Fibroblast of villous mesenchyme (primary cell): ENCODE measurements at regions not wholly inside any gene's neighbourhood (a gene's known extent, or its start where the extent isn't known, plus 50 kb on each side); places are given as distances from the start of the nearest gene placed in this dataset.
"Not testable (repeated sequence)": the region's sequence is repeated elsewhere in the genome, so short reads cannot be mapped to it uniquely, and the experiment has no call there.

ENCODE experiments used
- DNase-seq: peaks from one replicate; pipeline ENCODE4 v3.0.0-alpha.2; 2010; ENCODE audit warnings: low read depth
- H3K4me3 ChIP-seq: 2 replicates; pipeline ENCODE4 v1.5.1; 2011; ENCODE audit warnings: low read depth, mild to moderate bottlenecking, low read length
- TF ChIP-seq, protein P1 (sequence below): IDR thresholded peaks from 2 replicates; pipeline ENCODE4 v1.5.1; 2012; ENCODE audit warnings: low read depth, mild to moderate bottlenecking, low read length; ENCODE audit not compliant: insufficient read depth

DNA sequence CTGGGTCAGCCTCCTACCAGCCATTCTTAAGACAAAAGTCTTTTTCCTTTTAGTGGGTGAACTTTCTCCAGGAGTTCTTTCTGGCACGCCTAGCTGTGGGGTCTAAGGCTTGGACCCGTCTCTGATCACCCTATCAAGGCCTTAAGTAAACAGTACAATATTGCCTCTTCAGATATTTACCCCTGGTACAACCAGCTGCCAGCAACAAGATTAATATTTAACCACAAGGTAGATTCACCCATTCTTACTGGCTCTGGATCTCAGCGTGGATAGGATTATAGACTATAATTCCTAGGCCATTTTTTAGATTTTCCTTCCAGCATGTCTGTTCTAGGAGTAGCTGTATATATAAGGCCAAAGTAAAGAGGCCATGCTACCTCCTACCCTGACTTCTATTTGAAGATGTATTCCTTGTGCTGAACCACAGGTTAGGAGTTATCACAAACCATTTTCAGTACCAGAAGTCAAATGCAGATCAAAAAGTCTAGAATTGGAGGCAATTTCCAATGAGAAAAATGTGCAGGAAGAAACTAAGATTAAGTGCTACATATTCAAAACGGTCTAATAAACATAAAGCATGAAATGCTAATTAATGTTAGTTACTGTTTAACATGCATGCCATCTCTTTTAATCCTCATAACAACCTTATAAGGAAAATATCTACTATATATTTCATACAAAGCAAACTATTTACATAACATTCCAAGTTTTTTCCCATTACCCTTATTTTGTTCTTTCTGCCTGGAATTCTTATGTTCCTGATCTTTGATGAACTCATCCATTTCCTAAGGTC, 110.0 kb upstream of the SYN3 start:
- TF ChIP-seq, protein P1, sequence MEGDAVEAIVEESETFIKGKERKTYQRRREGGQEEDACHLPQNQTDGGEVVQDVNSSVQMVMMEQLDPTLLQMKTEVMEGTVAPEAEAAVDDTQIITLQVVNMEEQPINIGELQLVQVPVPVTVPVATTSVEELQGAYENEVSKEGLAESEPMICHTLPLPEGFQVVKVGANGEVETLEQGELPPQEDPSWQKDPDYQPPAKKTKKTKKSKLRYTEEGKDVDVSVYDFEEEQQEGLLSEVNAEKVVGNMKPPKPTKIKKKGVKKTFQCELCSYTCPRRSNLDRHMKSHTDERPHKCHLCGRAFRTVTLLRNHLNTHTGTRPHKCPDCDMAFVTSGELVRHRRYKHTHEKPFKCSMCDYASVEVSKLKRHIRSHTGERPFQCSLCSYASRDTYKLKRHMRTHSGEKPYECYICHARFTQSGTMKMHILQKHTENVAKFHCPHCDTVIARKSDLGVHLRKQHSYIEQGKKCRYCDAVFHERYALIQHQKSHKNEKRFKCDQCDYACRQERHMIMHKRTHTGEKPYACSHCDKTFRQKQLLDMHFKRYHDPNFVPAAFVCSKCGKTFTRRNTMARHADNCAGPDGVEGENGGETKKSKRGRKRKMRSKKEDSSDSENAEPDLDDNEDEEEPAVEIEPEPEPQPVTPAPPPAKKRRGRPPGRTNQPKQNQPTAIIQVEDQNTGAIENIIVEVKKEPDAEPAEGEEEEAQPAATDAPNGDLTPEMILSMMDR: no peak
- DNase-seq: no peak
- H3K4me3 ChIP-seq: no peak overlapping the region

GRCh38 chr22:33166206-33166605, 108.0 kb upstream of the SYN3 start:
- no peak overlapping the region for H3K4me3 ChIP-seq
- TF ChIP-seq, protein P1: no peak
- no peak for DNase-seq

- no peak for DNase-seq
- TF ChIP-seq, protein P1: no peak
Observed at GRCh38 chr22:33163815-33164214, 105.6 kb upstream of the SYN3 start.

DNA sequence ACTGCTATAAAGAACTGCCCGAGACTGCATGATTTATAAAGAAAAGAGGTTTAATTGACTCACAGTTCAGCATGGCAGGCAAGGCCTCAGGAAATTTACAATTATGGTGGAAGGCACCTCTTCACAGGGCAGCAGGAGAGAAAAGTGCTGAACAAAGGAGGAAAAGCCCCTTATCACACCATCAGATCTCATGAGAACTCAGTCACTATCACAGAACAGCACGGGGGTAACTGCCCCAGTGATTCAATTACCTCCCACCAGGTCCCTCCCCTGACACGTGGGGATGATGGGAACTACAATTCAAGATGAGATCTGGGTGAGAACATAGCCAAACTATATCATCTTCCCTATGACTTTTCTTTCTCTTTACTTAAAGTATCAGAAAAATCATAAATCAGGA, 104.0 kb upstream of the SYN3 start:
- no peak for DNase-seq
- TF ChIP-seq, protein P1: no peak
- no peak overlapping the region for H3K4me3 ChIP-seq

More at GRCh38 chr22:33163815-33164214, 105.6 kb upstream of the SYN3 start:
- no peak overlapping the region for H3K4me3 ChIP-seq

DNA sequence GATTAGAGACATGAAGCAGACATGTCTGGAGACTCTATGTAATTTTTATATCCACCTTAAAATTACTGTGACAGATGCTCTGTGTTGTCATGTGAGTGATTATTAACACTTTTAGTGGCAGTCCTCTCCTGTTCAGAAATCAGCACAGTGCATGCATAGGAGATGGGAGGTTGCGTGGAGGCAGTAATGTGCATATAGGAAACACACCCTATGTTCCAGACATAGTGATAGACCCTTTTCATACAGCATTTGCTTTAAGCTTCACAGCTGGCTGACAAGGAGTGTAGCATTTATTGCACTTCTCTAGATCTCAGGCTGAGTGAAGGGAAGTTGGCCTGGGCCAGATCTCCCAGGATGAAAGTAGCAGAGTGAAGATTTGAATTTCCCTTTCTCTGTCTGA, 102.3 kb upstream of the SYN3 start:
- no peak for DNase-seq
- no peak overlapping the region for H3K4me3 ChIP-seq
- TF ChIP-seq, protein P1: no peak

DNA sequence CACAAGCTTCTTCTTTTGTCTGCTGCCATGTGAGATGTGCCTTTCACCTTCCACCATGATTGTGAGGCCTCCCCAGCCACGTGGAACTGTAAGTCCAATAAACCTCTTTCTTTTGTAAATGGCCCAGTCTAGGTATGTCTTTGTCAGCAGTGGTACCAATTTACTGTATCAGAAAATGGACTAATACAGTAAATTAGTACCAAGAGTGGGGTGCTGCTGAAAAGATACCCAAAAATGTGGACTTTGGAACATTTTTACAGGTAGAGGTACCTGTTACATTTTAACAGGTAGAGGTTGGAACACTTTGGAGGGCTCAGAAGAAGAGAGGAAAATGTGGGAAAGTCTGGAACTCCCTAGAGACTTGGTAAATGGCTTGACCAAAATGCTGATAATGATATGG, 96.8 kb upstream of the SYN3 start:
- DNase-seq, H3K4me3 ChIP-seq: not testable (repeated sequence)

DNA sequence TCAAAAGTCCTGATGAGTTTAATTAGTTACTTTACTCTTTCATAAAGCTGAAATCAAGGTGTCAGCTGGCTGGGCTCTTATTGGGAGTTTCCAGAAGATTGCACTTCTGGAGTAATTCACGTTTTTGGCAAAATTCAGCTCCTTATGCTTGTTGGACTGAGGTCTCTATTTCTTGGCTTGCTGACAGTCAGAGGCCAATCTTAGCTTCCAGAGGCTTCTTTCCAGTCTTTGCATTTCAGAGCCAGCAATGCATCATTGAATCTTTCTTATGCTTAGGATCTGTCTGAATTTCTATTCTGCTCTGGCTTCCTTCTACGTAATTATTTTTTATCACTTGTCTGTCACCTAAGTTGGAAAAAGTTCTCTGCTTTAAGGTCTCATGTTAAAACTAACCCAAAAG, 91.4 kb upstream of the SYN3 start:
- TF ChIP-seq, protein P1: no peak
- H3K4me3 ChIP-seq: no peak overlapping the region
- DNase-seq: no peak
